ENCODE measurements at regions not wholly inside any gene's neighbourhood (a gene's known extent, or its start where the extent isn't known, plus 50 kb on each side); places are given as distances from the start of the nearest gene placed in this dataset.

DNA sequence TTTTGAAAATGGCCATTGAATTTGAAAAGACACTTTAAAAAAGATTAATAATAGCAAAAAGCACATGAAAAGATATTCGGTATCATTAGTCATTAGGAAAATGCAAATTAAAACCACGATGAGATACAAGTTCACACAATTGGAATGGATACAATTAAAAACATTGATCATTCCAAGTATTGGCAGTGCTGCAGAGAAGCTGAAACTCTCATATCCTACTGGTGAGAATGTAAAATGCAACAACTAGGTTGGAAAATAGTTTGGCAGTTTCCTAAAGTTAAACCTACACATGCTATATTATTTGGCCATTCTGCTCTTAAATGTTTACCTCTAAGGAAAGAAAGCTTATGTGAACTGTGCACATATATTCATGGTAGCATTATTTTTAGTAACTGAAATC lies 838.7 kb upstream of the PRMT6 start:
- TF ChIP-seq, protein P1, sequence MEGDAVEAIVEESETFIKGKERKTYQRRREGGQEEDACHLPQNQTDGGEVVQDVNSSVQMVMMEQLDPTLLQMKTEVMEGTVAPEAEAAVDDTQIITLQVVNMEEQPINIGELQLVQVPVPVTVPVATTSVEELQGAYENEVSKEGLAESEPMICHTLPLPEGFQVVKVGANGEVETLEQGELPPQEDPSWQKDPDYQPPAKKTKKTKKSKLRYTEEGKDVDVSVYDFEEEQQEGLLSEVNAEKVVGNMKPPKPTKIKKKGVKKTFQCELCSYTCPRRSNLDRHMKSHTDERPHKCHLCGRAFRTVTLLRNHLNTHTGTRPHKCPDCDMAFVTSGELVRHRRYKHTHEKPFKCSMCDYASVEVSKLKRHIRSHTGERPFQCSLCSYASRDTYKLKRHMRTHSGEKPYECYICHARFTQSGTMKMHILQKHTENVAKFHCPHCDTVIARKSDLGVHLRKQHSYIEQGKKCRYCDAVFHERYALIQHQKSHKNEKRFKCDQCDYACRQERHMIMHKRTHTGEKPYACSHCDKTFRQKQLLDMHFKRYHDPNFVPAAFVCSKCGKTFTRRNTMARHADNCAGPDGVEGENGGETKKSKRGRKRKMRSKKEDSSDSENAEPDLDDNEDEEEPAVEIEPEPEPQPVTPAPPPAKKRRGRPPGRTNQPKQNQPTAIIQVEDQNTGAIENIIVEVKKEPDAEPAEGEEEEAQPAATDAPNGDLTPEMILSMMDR (IDR thresholded peaks at IDR 0.05), result no peak
- no peak for TF ChIP-seq POLR2A (IDR thresholded peaks at IDR 0.05)
